NB4 (cell line): ENCODE measurements at regions not wholly inside any gene's neighbourhood (a gene's known extent, or its start where the extent isn't known, plus 50 kb on each side); places are given as distances from the start of the nearest gene placed in this dataset.

Experiments
- MYC ChIP-seq: IDR thresholded peaks from 2 replicates; pipeline ENCODE4 v1.6.1; 2011; ENCODE audit warnings: low read depth, low read length
- POLR2A ChIP-seq: IDR thresholded peaks from 2 replicates; pipeline ENCODE4 v1.6.1; 2011; ENCODE audit warnings: mild to moderate bottlenecking; ENCODE audit not compliant: insufficient read length; ENCODE audit errors: extremely low read depth
- TF ChIP-seq, protein P1 (sequence below): IDR thresholded peaks from one replicate; pipeline ENCODE4 v1.5.1; 2012; ENCODE audit warnings: low read depth, low read length
- TF ChIP-seq, protein P2 (sequence below): IDR thresholded peaks from 2 replicates; pipeline ENCODE4 v1.6.1; 2011; ENCODE audit warnings: low read depth, low read length

DNA sequence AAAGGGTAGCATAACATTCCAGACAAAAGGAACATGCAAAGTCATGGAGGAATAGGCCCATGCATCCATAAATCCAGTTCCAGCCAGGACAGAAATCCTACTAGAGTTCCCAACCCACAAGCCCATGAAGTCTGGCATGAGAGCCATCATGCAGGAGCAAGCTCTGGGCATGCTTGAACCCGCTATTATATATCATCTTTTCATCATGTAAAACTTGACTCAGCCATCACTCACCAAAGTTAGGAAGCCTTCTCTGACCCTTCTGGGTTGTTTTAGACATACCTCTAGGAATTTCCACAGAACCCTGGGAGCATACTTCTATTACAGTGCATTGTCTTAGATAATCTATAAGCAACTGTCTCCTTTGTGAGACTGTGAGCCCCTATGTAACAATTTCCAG, 293.0 kb upstream of the NPSR1 start:
- TF ChIP-seq, protein P1, sequence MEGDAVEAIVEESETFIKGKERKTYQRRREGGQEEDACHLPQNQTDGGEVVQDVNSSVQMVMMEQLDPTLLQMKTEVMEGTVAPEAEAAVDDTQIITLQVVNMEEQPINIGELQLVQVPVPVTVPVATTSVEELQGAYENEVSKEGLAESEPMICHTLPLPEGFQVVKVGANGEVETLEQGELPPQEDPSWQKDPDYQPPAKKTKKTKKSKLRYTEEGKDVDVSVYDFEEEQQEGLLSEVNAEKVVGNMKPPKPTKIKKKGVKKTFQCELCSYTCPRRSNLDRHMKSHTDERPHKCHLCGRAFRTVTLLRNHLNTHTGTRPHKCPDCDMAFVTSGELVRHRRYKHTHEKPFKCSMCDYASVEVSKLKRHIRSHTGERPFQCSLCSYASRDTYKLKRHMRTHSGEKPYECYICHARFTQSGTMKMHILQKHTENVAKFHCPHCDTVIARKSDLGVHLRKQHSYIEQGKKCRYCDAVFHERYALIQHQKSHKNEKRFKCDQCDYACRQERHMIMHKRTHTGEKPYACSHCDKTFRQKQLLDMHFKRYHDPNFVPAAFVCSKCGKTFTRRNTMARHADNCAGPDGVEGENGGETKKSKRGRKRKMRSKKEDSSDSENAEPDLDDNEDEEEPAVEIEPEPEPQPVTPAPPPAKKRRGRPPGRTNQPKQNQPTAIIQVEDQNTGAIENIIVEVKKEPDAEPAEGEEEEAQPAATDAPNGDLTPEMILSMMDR, result no peak
- TF ChIP-seq POLR2A (no peak), MYC (no peak)
- TF ChIP-seq, protein P2, sequence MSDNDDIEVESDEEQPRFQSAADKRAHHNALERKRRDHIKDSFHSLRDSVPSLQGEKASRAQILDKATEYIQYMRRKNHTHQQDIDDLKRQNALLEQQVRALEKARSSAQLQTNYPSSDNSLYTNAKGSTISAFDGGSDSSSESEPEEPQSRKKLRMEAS, result no peak
